GM12878 (cell line): ENCODE measurements at regions not wholly inside any gene's neighbourhood (a gene's known extent, or its start where the extent isn't known, plus 50 kb on each side); places are given as distances from the start of the nearest gene placed in this dataset.

ENCODE experiments used
- ATAC-seq: fragments of 200-7000 bp; cut with Tn5 transposase; 3 replicates; pipeline ENCODE4 v1.9.1; 2020; ENCODE audit warnings: mild to moderate bottlenecking, moderate library complexity
- BruUV-seq: library from RNA; stranded (reverse); fragments of 400-500 nt; replicated peaks from 2 replicates; lab custom pipeline; 2021; lab: Mats Ljungman, UMichigan
- CTCF ChIA-PET: fragments of 300-600 bp; sonication (Branson Sonifier 250); formaldehyde crosslinking; extraction: SDS; loops from one replicate; lab custom pipeline; 2021; ENCODE audit warnings: inconsistent platforms; lab: Yijun Ruan, JAX
- POLR2A ChIA-PET: fragments of 350-600 bp; formaldehyde crosslinking; extraction: SDS; loops from one replicate; lab custom pipeline; 2021; ENCODE audit warnings: inconsistent platforms; lab: Charles Lee
- RAD21 ChIA-PET: fragments of 300-600 bp; sonication (Branson Sonifier 250); formaldehyde crosslinking; loops from one replicate; lab custom pipeline; 2023; ENCODE audit warnings: antibody characterized with exemption; ENCODE audit not compliant: unreplicated experiment; lab: Charles Lee
- SMC1A ChIA-PET: fragments of 300-600 bp; sonication (Branson Sonifier 250); formaldehyde crosslinking; loops from one replicate; lab custom pipeline; 2023; ENCODE audit not compliant: unreplicated experiment, uncharacterized antibody; lab: Charles Lee
- DNase-seq: peaks from one replicate; pipeline ENCODE4 v3.0.0-alpha.2; 2011; ENCODE audit warnings: low read depth, low spot score
- FAIRE-seq: peaks from 3 replicates; lab custom pipeline; 2011; peaks lifted over from hg19 to GRCh38; lab: Jason Lieb, UNC
- H2AFZ ChIP-seq: 2 replicates; pipeline ENCODE4 v1.6.0; 2011; ENCODE audit warnings: low read depth, low read length, control low read depth; ENCODE audit not compliant: control insufficient read depth
- H3K27ac ChIP-seq: 2 replicates; pipeline ENCODE4 v1.5.1; 2011; ENCODE audit warnings: control low read depth; ENCODE audit not compliant: control insufficient read depth, insufficient read depth
- H3K27me3 ChIP-seq, 2 experiments: replicated peaks in 1 of 2; 2 replicates each; pipeline versions ENCODE4 v1.6.0 to v1.6.1; 2011; ENCODE audit warnings: low read length in 1 of 2; ENCODE audit not compliant: control insufficient read depth in 2 of 2, insufficient read depth in 2 of 2
- H3K36me3 ChIP-seq, 2 experiments: 2 replicates each; pipeline ENCODE4 v1.5.1; 2011; ENCODE audit warnings: low read length in 1 of 2; ENCODE audit not compliant: control insufficient read depth in 2 of 2, insufficient read depth in 2 of 2
- H3K4me1 ChIP-seq: 2 replicates; pipeline ENCODE4 v1.6.1; 2011; ENCODE audit warnings: mild to moderate bottlenecking, low read length, moderate library complexity, mixed read lengths; ENCODE audit not compliant: control insufficient read depth, insufficient read depth
- H3K4me2 ChIP-seq: 2 replicates; pipeline ENCODE4 v1.6.0; 2011; ENCODE audit warnings: control low read depth; ENCODE audit not compliant: control insufficient read depth, insufficient read depth
- H3K4me3 ChIP-seq: fragments of 200-600 bp; sonication (generic); 2 replicates; pipeline ENCODE4 v1.5.1; 2016
- H3K79me2 ChIP-seq: 2 replicates; pipeline ENCODE4 v1.6.0; 2011; ENCODE audit warnings: low read length; ENCODE audit not compliant: control insufficient read depth, insufficient read depth
- H3K9ac ChIP-seq: 2 replicates; pipeline ENCODE4 v1.8.0; 2011; ENCODE audit warnings: low read length, control low read depth, mixed read lengths; ENCODE audit not compliant: control insufficient read depth, insufficient read depth
- H3K9me3 ChIP-seq: replicated peaks from 3 replicates; pipeline ENCODE4 v1.5.1; 2011; ENCODE audit warnings: mild to moderate bottlenecking, low read length; ENCODE audit not compliant: control insufficient read depth, insufficient read depth
- H4K20me1 ChIP-seq: 2 replicates; pipeline ENCODE4 v1.6.0; 2011; ENCODE audit not compliant: control insufficient read depth, insufficient read depth
- IRF5 ChIP-seq: fragments of 450-650 bp; IDR thresholded peaks from 2 replicates; pipeline ENCODE4 v1.6.1; 2017; ENCODE audit warnings: borderline replicate concordance
- NFXL1 ChIP-seq: fragments of 450-650 bp; IDR thresholded peaks from 2 replicates; pipeline ENCODE4 v1.6.1; 2017; ENCODE audit warnings: antibody characterized with exemption, mild to moderate bottlenecking, borderline replicate concordance
- PBX3 ChIP-seq: IDR thresholded peaks from 2 replicates; pipeline ENCODE4 v1.6.1; 2011; ENCODE audit warnings: mild to moderate bottlenecking, low read depth, low read length, moderate library complexity; ENCODE audit not compliant: insufficient replicate concordance
- PML ChIP-seq: IDR thresholded peaks from 2 replicates; pipeline ENCODE4 v1.6.1; 2012; ENCODE audit warnings: low read length, inconsistent platforms
- SKIL ChIP-seq: fragments of 450-650 bp; IDR thresholded peaks from 2 replicates; pipeline ENCODE4 v1.6.1; 2017; ENCODE audit warnings: mild to moderate bottlenecking, low read depth, inconsistent platforms; ENCODE audit not compliant: poor library complexity, severe bottlenecking
- WGBS: methylation state at CpG from one replicate; pipeline ENCODE4 v1.1.6; 2016; ENCODE audit warnings: low lambda C conversion rate; ENCODE audit not compliant: insufficient replicate concordance, insufficient coverage; ENCODE audit errors: missing lambda C conversion rate; 5-methylcytosine and 5-hydroxymethylcytosine counted together
- in situ Hi-C: fragments of 300-500 bp; cut with MboI; formaldehyde crosslinking; loops from 9 replicates; pipeline ENCODE4 v1.14.3; 2018; ENCODE audit warnings: mixed read lengths
- intact Hi-C: fragments of 100-400 bp; cut with micrococcal nuclease; formaldehyde crosslinking; loops from one replicate; pipeline ENCODE4 v1.14.2; 2022; ENCODE audit not compliant: unreplicated experiment

GRCh38 chr15:69818529-69818928 lies 279.2 kb downstream of the TLE3 start:
- POLR2A ChIA-PET = no interaction called here

More at GRCh38 chr15:69818529-69818928, 279.2 kb downstream of the TLE3 start:
- CTCF ChIA-PET = no interaction called here
- in situ Hi-C loops = no loop called here
- no peaks in the 10 kb centered on the region for H3K79me2 ChIP-seq
- H3K36me3 ChIP-seq = no peaks in the 10 kb centered on the region
- no TSS peak for BruUV-seq
- H3K9ac ChIP-seq = no peak overlapping the region
- intact Hi-C loops = no loop called here
- no peak for TF ChIP-seq PBX3
- TF ChIP-seq PML = no peak
- TF ChIP-seq IRF5 = no peak
- TF ChIP-seq SKIL = no peak
- no peak for TF ChIP-seq NFXL1
- H3K9me3 ChIP-seq = no peaks in the 10 kb centered on the region
- H3K27me3 ChIP-seq = peaks cover 5 to 7% of the 10 kb centered on the region in 2 experiments; a peak in 3 of 4 replicates
- DNase-seq = no peak
- WGBS = 54% methylated on average over 8 of the region's 8 CpGs
- H3K4me3 ChIP-seq = no peak overlapping the region
- no peak for ATAC-seq
- FAIRE-seq = no peak
- SMC1A ChIA-PET = interaction anchor here (1.7 kb wide), 1 partner anchor 9 kb away, joined by 4 read pairs; no protein-coding TSS in a partner anchor
- H2AFZ ChIP-seq = no peak overlapping the region
- no peak overlapping the region for H3K4me2 ChIP-seq
- RAD21 ChIA-PET = no interaction called here
- H3K27ac ChIP-seq = no peak overlapping the region
- no peaks in the 10 kb centered on the region for H4K20me1 ChIP-seq
- H3K4me1 ChIP-seq = no peaks in the 10 kb centered on the region
